NCI-H2196 treated with DMSO at 0.1 percent for 48 hours (cell line): ENCODE measurements at regions not wholly inside any gene's neighbourhood (a gene's known extent, or its start where the extent isn't known, plus 50 kb on each side); places are given as distances from the start of the nearest gene placed in this dataset.
"Not testable (repeated sequence)": the region's sequence is repeated elsewhere in the genome, so short reads cannot be mapped to it uniquely, and the experiment has no call there.

Experiments used
- DNase-seq: peaks from one replicate; lab custom pipeline; 2025; ENCODE audit not compliant: unreplicated experiment; lab: John Stamatoyannopoulos, UW

GRCh38 chrX:40945361-40945713, 139.9 kb upstream of the USP9X start:
- DNase-seq = no peak

- DNase-seq = no peak
Observed at GRCh38 chrX:40947276-40947675, 138.0 kb upstream of the USP9X start.

GRCh38 chrX:40949071-40949470, 136.2 kb upstream of the USP9X start:
- no peak for DNase-seq

- no peak for DNase-seq
Observed at GRCh38 chrX:40950546-40950945, 134.7 kb upstream of the USP9X start.

- not testable (repeated sequence) for DNase-seq
Observed at GRCh38 chrX:40951407-40951806, 133.8 kb upstream of the USP9X start.

GRCh38 chrX:40952855-40953254, 132.4 kb upstream of the USP9X start:
- no peak for DNase-seq

- DNase-seq = no peak
Observed at GRCh38 chrX:40953369-40953768, 131.9 kb upstream of the USP9X start.

GRCh38 chrX:40960041-40960440, 125.2 kb upstream of the USP9X start:
- DNase-seq = no peak

- DNase-seq = no peak
Observed at GRCh38 chrX:40962793-40963407, 122.3 kb upstream of the USP9X start.

- DNase-seq = no peak
Observed at GRCh38 chrX:40964008-40964407, 121.2 kb upstream of the USP9X start.

GRCh38 chrX:40964633-40965586, 120.3 kb upstream of the USP9X start:
- DNase-seq = no peak

- DNase-seq = no peak
Observed at GRCh38 chrX:40966213-40966820, 118.9 kb upstream of the USP9X start.

GRCh38 chrX:40968180-40968579, 117.1 kb upstream of the USP9X start:
- no peak for DNase-seq

- no peak for DNase-seq
Observed at GRCh38 chrX:40971736-40972135, 113.5 kb upstream of the USP9X start.

- no peak for DNase-seq
Observed at GRCh38 chrX:40973619-40974018, 111.6 kb upstream of the USP9X start.

- DNase-seq = no peak
Observed at GRCh38 chrX:40975951-40976350, 109.3 kb upstream of the USP9X start.

GRCh38 chrX:40976981-40977380, 108.3 kb upstream of the USP9X start:
- DNase-seq = no peak

- DNase-seq = no peak
Observed at GRCh38 chrX:40984962-40985361, 100.3 kb upstream of the USP9X start.

GRCh38 chrX:40987413-40987812, 97.8 kb upstream of the USP9X start:
- no peak for DNase-seq

- DNase-seq = no peak
Observed at GRCh38 chrX:40988100-40988499, 97.1 kb upstream of the USP9X start.

GRCh38 chrX:40993395-40993794, 91.8 kb upstream of the USP9X start:
- not testable (repeated sequence) for DNase-seq

- DNase-seq = no peak
Observed at GRCh38 chrX:40996886-40997530, 88.2 kb upstream of the USP9X start.
